ENCODE measurements at regions not wholly inside any gene's neighbourhood (a gene's known extent, or its start where the extent isn't known, plus 50 kb on each side); places are given as distances from the start of the nearest gene placed in this dataset.

DNA sequence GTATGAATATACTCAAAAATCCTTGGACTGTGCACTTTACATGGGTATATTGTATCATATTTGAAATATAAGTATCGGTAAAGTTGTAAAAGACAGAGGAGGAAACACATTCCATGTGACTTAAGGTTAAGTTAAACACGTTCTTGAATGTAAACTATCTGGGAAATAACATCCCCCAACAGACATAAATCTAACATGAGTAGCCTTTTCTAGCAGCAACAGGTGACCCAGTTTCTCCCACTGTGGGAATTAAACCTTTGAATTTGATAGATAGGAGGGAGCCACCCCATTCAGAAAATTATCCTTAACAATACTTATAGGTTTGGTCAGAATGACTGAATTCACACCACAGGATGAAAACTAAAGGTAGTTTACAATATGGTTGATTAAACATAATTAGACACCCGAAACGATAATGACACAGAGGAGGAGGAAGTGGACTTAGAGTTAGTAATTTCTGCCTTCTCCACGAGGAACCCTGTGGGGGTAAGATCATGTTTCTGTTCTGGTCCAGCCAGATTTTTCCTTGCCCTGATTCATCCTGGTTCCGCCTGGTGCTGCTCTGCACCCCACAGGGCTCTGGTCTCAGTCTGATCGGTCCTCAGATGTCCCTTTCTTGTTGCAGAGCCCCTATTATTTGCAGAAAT is 84.6 kb upstream of the DNAH5 start:
- no peaks in the 10 kb centered on the region for H3K27me3 ChIP-seq (ENCODE audit: insufficient read depth, low read length)
- no peak overlapping the region for H3K27ac ChIP-seq (ENCODE audit: insufficient read length, low read depth, low read length)
- H4K5ac ChIP-seq (ENCODE audit: insufficient read length, low read depth, low read length), result no peak overlapping the region
- no peak overlapping the region for H2BK12ac ChIP-seq (ENCODE audit: insufficient read length, low read depth, low read length)
- no peak for DNase-seq
- no peak overlapping the region for H2AK5ac ChIP-seq (ENCODE audit: insufficient read length, low read length)
- no peak overlapping the region for H3K23ac ChIP-seq (ENCODE audit: insufficient read length, low read depth, low read length)
- no peaks in the 10 kb centered on the region for H3K79me2 ChIP-seq (ENCODE audit: insufficient read depth, low read length)
- no peak overlapping the region for H4K8ac ChIP-seq (replicated peaks; ENCODE audit: insufficient read length, low read depth, low read length)
- no peaks in the 10 kb centered on the region for H3K4me1 ChIP-seq (ENCODE audit: insufficient read depth, low read length)
- Mint-ChIP-seq H3K27ac (no peak overlapping the region), H3K4me3 (no peak overlapping the region), H3K36me3 (ENCODE audit: insufficient read depth in 1 of 3, low read depth in 3 of 3) (no peaks in the 10 kb centered on the region), H3K27me3 (ENCODE audit: low read depth) (no peaks in the 10 kb centered on the region; the same call in 1 of the 2 replicates), H3K4me1 (no peaks in the 10 kb centered on the region), H3K9me3 (no peaks in the 10 kb centered on the region)
- H3K4me2 ChIP-seq (ENCODE audit: insufficient read depth, insufficient read length, low read length), result no peak overlapping the region
- no peak overlapping the region for H3T11ph ChIP-seq (ENCODE audit: low read length)
- H3K18ac ChIP-seq (ENCODE audit: insufficient read length, low read depth, low read length), result no peak overlapping the region
- no peak overlapping the region for H3K4ac ChIP-seq (ENCODE audit: low read depth, low read length)
- H4K20me1 ChIP-seq (ENCODE audit: control insufficient read depth, insufficient read depth, insufficient read length), result no peaks in the 10 kb centered on the region
- no peak overlapping the region for H2BK5ac ChIP-seq (ENCODE audit: insufficient read length, low read length)
- no peaks in the 10 kb centered on the region for H3K9me3 ChIP-seq (ENCODE audit: control insufficient read depth, low read depth, low read length)
- H3K9ac ChIP-seq (ENCODE audit: extremely low read depth, insufficient read length, low read length), result no peak overlapping the region
- H3K23me2 ChIP-seq (ENCODE audit: insufficient read length, low read depth, low read length, poor library complexity, severe bottlenecking), result no peaks in the 10 kb centered on the region
- no peak overlapping the region for H3K56ac ChIP-seq (ENCODE audit: insufficient read length, low read depth, low read length)
- WGBS (ENCODE audit: extremely low coverage, insufficient read length, low lambda C conversion rate), result no CpG with 5 or more reads among the region's 7 CpGs
- TF ChIP-seq, protein P1, sequence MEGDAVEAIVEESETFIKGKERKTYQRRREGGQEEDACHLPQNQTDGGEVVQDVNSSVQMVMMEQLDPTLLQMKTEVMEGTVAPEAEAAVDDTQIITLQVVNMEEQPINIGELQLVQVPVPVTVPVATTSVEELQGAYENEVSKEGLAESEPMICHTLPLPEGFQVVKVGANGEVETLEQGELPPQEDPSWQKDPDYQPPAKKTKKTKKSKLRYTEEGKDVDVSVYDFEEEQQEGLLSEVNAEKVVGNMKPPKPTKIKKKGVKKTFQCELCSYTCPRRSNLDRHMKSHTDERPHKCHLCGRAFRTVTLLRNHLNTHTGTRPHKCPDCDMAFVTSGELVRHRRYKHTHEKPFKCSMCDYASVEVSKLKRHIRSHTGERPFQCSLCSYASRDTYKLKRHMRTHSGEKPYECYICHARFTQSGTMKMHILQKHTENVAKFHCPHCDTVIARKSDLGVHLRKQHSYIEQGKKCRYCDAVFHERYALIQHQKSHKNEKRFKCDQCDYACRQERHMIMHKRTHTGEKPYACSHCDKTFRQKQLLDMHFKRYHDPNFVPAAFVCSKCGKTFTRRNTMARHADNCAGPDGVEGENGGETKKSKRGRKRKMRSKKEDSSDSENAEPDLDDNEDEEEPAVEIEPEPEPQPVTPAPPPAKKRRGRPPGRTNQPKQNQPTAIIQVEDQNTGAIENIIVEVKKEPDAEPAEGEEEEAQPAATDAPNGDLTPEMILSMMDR (conservative IDR thresholded peaks at IDR 0.05), result no peak
- H2BK120ac ChIP-seq (ENCODE audit: low read depth, low read length, poor library complexity, severe bottlenecking), result no peak overlapping the region
- no peak overlapping the region for H4K91ac ChIP-seq (ENCODE audit: insufficient read length, low read depth, low read length)
- H2BK20ac ChIP-seq (ENCODE audit: low read depth, low read length, poor library complexity, severe bottlenecking), result no peak overlapping the region
- no peaks in the 10 kb centered on the region for H3K79me1 ChIP-seq (ENCODE audit: insufficient read depth, low read depth, low read length, poor library complexity, severe bottlenecking)
- no peak overlapping the region for H3K14ac ChIP-seq (ENCODE audit: insufficient read depth, low read length)
- no peak overlapping the region for H2BK15ac ChIP-seq (ENCODE audit: low read depth, low read length)
- H2AFZ ChIP-seq (ENCODE audit: low read length), result no peak overlapping the region

Measured in H9 (cell line).